Activated CD4-positive, alpha-beta T cell treated with anti-CD3 and anti-CD28 coated beads for 24 hours (primary cell): ENCODE measurements at regions not wholly inside any gene's neighbourhood (a gene's known extent, or its start where the extent isn't known, plus 50 kb on each side); places are given as distances from the start of the nearest gene placed in this dataset.

Experiments used
- DNase-seq, 2 donors: peaks; one replicate each; pipeline ENCODE4 v3.0.0-alpha.2; 2020; ENCODE audit warnings: low read depth in 2 of 2

GRCh38 chr4:26071688-26072087 is 157.7 kb downstream of the SMIM20 start:
- no peak for DNase-seq

GRCh38 chr4:26073886-26074560 is 160.0 kb downstream of the SMIM20 start:
- DNase-seq, result no peak

GRCh38 chr4:26074712-26075430 is 160.9 kb downstream of the SMIM20 start:
- DNase-seq, result peak in 1 of 2 donors; percentile 58

GRCh38 chr4:26075583-26075982 is 161.6 kb downstream of the SMIM20 start:
- DNase-seq, result no peak

GRCh38 chr4:26076000-26076587 is 162.1 kb downstream of the SMIM20 start:
- no peak for DNase-seq

- no peak for DNase-seq
These were observed 162.9 kb downstream of the SMIM20 start for GRCh38 chr4:26076896-26077295.

- DNase-seq, result no peak
These were observed 163.7 kb downstream of the SMIM20 start for GRCh38 chr4:26077756-26078155.

- DNase-seq, result no peak
These were observed 167.0 kb downstream of the SMIM20 start for GRCh38 chr4:26080870-26081628.

GRCh38 chr4:26081795-26082498 is 167.9 kb downstream of the SMIM20 start:
- DNase-seq, result no peak

- no peak for DNase-seq
These were observed 168.5 kb downstream of the SMIM20 start for GRCh38 chr4:26082565-26082964.

GRCh38 chr4:26083987-26084386 is 170.0 kb downstream of the SMIM20 start:
- DNase-seq, result no peak

GRCh38 chr4:26084414-26084813 is 170.4 kb downstream of the SMIM20 start:
- DNase-seq, result no peak

GRCh38 chr4:26085551-26085950 is 171.5 kb downstream of the SMIM20 start:
- DNase-seq, result no peak

- DNase-seq, result no peak
These were observed 172.8 kb downstream of the SMIM20 start for GRCh38 chr4:26086621-26087441.

- peak in 1 of 2 donors; percentile 38 for DNase-seq
These were observed 174.5 kb downstream of the SMIM20 start for GRCh38 chr4:26088433-26088928.

GRCh38 chr4:26093551-26093950 is 179.5 kb downstream of the SMIM20 start:
- no peak for DNase-seq

GRCh38 chr4:26094076-26094475 is 180.1 kb downstream of the SMIM20 start:
- no peak for DNase-seq

- no peak for DNase-seq
These were observed 180.9 kb downstream of the SMIM20 start for GRCh38 chr4:26094911-26095310.

GRCh38 chr4:26099967-26100366 is 185.9 kb downstream of the SMIM20 start:
- DNase-seq, result no peak

GRCh38 chr4:26101011-26101410 is 187.0 kb downstream of the SMIM20 start:
- DNase-seq, result no peak
